ENCODE measurements at regions not wholly inside any gene's neighbourhood (a gene's known extent, or its start where the extent isn't known, plus 50 kb on each side); places are given as distances from the start of the nearest gene placed in this dataset.

DNA sequence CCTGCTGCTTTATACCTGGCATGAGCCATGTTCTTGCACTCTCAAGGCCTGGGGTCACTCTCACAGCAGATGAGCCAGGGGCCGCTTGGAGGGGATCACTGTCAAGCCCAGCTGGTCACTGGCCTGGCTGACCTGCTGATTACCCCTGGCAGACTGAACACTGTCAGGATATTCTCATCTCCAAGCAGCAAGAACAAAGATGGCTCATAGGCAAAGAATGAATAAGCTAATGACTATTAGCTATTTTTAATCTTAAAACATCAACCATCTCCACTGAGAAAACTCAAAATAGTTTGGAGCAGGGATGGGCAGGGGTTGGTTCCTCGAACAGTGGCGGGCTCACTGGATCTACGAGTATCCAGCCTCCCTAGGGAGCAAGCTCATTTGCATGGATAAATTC is 64.4 kb upstream of the ACAN start:
- H3K4me3 ChIP-seq (ENCODE audit: low read depth, low read length) = no peak overlapping the region
- ChIA-PET CTCF (no interaction called here), POLR2A (no interaction called here)

DNA sequence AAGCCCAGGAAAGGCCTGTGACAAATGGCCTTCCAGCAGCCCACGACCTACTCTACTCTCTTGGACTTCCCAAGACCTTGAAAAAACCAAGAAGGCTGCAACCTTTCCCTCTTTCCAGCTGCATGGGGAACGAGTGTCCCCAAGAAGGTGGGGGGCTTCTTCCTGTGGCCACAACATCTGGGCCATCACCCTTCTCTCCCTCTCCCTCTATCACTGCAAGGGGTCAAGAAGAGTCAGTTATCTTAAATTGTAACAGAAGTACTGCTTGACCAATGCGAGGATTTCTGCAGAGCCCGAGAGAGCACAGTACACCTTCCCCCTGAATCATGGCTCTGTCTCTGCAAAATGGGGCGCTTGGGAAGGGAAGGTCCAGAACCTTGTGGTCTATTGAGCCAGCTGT is 63.7 kb upstream of the ACAN start:
- H3K9me3 ChIP-seq = no peaks in the 10 kb centered on the region
- H3K4me1 ChIP-seq = no peaks in the 10 kb centered on the region
- H3K27me3 ChIP-seq (replicated peaks; ENCODE audit: control insufficient read depth, insufficient read depth, low read length) = no peaks in the 10 kb centered on the region; the same call in 1 of the 2 replicates
- CTCF ChIA-PET = no interaction called here
- intact Hi-C loops (cut with micrococcal nuclease; ENCODE audit: unreplicated experiment) = no loop called here
- no TSS peak for BruUV-seq (replicated peaks)
- TF ChIP-seq, protein P1, sequence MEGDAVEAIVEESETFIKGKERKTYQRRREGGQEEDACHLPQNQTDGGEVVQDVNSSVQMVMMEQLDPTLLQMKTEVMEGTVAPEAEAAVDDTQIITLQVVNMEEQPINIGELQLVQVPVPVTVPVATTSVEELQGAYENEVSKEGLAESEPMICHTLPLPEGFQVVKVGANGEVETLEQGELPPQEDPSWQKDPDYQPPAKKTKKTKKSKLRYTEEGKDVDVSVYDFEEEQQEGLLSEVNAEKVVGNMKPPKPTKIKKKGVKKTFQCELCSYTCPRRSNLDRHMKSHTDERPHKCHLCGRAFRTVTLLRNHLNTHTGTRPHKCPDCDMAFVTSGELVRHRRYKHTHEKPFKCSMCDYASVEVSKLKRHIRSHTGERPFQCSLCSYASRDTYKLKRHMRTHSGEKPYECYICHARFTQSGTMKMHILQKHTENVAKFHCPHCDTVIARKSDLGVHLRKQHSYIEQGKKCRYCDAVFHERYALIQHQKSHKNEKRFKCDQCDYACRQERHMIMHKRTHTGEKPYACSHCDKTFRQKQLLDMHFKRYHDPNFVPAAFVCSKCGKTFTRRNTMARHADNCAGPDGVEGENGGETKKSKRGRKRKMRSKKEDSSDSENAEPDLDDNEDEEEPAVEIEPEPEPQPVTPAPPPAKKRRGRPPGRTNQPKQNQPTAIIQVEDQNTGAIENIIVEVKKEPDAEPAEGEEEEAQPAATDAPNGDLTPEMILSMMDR (IDR thresholded peaks at IDR 0.05; ENCODE audit: insufficient read depth in 1 of 2, low read depth in 1 of 2, low read length in 1 of 2, severe bottlenecking in 1 of 2, unreplicated experiment in 1 of 2) = no peak
- H3K4me3 Mint-ChIP-seq (ENCODE audit: unreplicated experiment) = no peak overlapping the region
- H3K9me3 Mint-ChIP-seq (ENCODE audit: unreplicated experiment) = no peaks in the 10 kb centered on the region
- H3K4me1 Mint-ChIP-seq (ENCODE audit: low read depth, unreplicated experiment) = no peaks in the 10 kb centered on the region
- H3K36me3 ChIP-seq (ENCODE audit: control insufficient read depth, insufficient read depth, low read length) = no peaks in the 10 kb centered on the region
- H3K4me3 ChIP-seq (ENCODE audit: low read depth, low read length) = no peak overlapping the region
- DNase-seq = no peak
- H3K27me3 Mint-ChIP-seq (ENCODE audit: insufficient read depth, unreplicated experiment) = peaks cover 11% of the 10 kb centered on the region
- H3K27ac Mint-ChIP-seq (ENCODE audit: unreplicated experiment) = no peak overlapping the region
- no peaks in the 10 kb centered on the region for H3K36me3 Mint-ChIP-seq (ENCODE audit: insufficient read depth, unreplicated experiment)
- POLR2A ChIA-PET = no interaction called here

More for the DNA sequence above, 64.4 kb upstream of the ACAN start:
- no peak overlapping the region for H3K4me3 Mint-ChIP-seq (ENCODE audit: unreplicated experiment)
- H3K27ac Mint-ChIP-seq (ENCODE audit: unreplicated experiment) = no peak overlapping the region
- intact Hi-C loops (cut with micrococcal nuclease; ENCODE audit: unreplicated experiment) = no loop called here
- no peaks in the 10 kb centered on the region for H3K4me1 Mint-ChIP-seq (ENCODE audit: low read depth, unreplicated experiment)
- Histone ChIP-seq H3K4me1 (no peaks in the 10 kb centered on the region), H3K27me3 (replicated peaks; ENCODE audit: control insufficient read depth, insufficient read depth, low read length) (no peaks in the 10 kb centered on the region), H3K9me3 (no peaks in the 10 kb centered on the region), H3K36me3 (ENCODE audit: control insufficient read depth, insufficient read depth, low read length) (no peaks in the 10 kb centered on the region)
- H3K9me3 Mint-ChIP-seq (ENCODE audit: unreplicated experiment) = no peaks in the 10 kb centered on the region
- H3K36me3 Mint-ChIP-seq (ENCODE audit: insufficient read depth, unreplicated experiment) = no peaks in the 10 kb centered on the region
- TF ChIP-seq, protein P1 (IDR thresholded peaks at IDR 0.05; ENCODE audit: insufficient read depth in 1 of 2, low read depth in 1 of 2, low read length in 1 of 2, severe bottlenecking in 1 of 2, unreplicated experiment in 1 of 2) = no peak
- DNase-seq = no peak
- no TSS peak for BruUV-seq (replicated peaks)
- peaks cover 10% of the 10 kb centered on the region for H3K27me3 Mint-ChIP-seq (ENCODE audit: insufficient read depth, unreplicated experiment)

DNA sequence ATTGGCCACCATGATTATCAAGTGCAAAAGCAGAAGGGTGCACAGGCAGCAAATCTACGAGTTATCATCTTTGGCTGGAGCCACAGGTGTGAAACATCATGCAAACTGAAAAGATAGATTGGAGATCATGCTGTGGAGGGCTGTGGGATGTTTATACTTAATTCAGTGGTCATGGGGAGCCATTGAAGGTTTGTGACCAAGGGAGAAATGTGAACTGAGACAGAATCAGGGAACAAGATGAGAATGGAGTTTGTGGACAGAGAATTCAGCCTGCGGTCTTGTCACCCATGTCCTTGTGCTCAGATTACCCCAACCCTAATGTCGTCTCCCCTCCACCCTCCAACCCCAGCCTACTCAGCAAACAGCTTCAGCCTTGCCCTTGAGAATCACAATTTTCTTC is 62.9 kb upstream of the ACAN start:
- Histone ChIP-seq H3K36me3 (ENCODE audit: control insufficient read depth, insufficient read depth, low read length) (no peaks in the 10 kb centered on the region), H3K4me1 (no peaks in the 10 kb centered on the region), H3K27me3 (replicated peaks; ENCODE audit: control insufficient read depth, insufficient read depth, low read length) (no peaks in the 10 kb centered on the region; the same call in 1 of the 2 replicates), H3K4me3 (ENCODE audit: low read depth, low read length) (no peak overlapping the region), H3K9me3 (no peaks in the 10 kb centered on the region)
- Mint-ChIP-seq H3K4me3 (ENCODE audit: unreplicated experiment) (no peak overlapping the region), H3K4me1 (ENCODE audit: low read depth, unreplicated experiment) (no peaks in the 10 kb centered on the region), H3K9me3 (ENCODE audit: unreplicated experiment) (no peaks in the 10 kb centered on the region), H3K27me3 (ENCODE audit: insufficient read depth, unreplicated experiment) (peaks cover 16% of the 10 kb centered on the region), H3K27ac (ENCODE audit: unreplicated experiment) (no peak overlapping the region), H3K36me3 (ENCODE audit: insufficient read depth, unreplicated experiment) (no peaks in the 10 kb centered on the region)
- no peak for DNase-seq
- BruUV-seq (replicated peaks) = no TSS peak
- ChIA-PET POLR2A (no interaction called here), CTCF (no interaction called here)
- TF ChIP-seq, protein P1 (IDR thresholded peaks at IDR 0.05; ENCODE audit: insufficient read depth in 1 of 2, low read depth in 1 of 2, low read length in 1 of 2, severe bottlenecking in 1 of 2, unreplicated experiment in 1 of 2) = no peak
- intact Hi-C loops (cut with micrococcal nuclease; ENCODE audit: unreplicated experiment) = no loop called here

Data from Caco-2 (cell line).